Type B pancreatic cell (in vitro differentiated cells): ENCODE measurements at regions not wholly inside any gene's neighbourhood (a gene's known extent, or its start where the extent isn't known, plus 50 kb on each side); places are given as distances from the start of the nearest gene placed in this dataset.

ENCODE experiments used
- DNase-seq: peaks from one replicate; pipeline ENCODE4 v3.0.0; 2021; ENCODE audit warnings: mixed read lengths; ENCODE audit not compliant: unreplicated experiment; ENCODE audit errors: extremely low spot score
- H3K27ac Mint-ChIP-seq: 2 replicates; pipeline ENCODE4 v1.8.0; 2021; ENCODE audit warnings: mild to moderate bottlenecking, mixed read lengths
- H3K27me3 Mint-ChIP-seq: 2 replicates; pipeline ENCODE4 v1.8.0; 2021; ENCODE audit warnings: mixed read lengths
- H3K36me3 Mint-ChIP-seq: 2 replicates; pipeline ENCODE4 v1.8.0; 2021; ENCODE audit warnings: mixed read lengths
- H3K4me1 Mint-ChIP-seq: one replicate; pipeline ENCODE4 v1.8.0; 2021; ENCODE audit warnings: mixed read lengths; ENCODE audit not compliant: unreplicated experiment
- H3K4me3 Mint-ChIP-seq: 2 replicates; pipeline ENCODE4 v1.8.0; 2021; ENCODE audit warnings: mild to moderate bottlenecking, mixed read lengths
- H3K9me3 Mint-ChIP-seq: 2 replicates; pipeline ENCODE4 v1.8.0; 2021; ENCODE audit warnings: mixed read lengths
- CTCF ChIP-seq: fragments of 200-600 bp; sonication (generic); conservative IDR thresholded peaks from 2 replicates; pipeline ENCODE4 v1.5.0; 2021; ENCODE audit warnings: antibody characterized with exemption, mild to moderate bottlenecking

DNA sequence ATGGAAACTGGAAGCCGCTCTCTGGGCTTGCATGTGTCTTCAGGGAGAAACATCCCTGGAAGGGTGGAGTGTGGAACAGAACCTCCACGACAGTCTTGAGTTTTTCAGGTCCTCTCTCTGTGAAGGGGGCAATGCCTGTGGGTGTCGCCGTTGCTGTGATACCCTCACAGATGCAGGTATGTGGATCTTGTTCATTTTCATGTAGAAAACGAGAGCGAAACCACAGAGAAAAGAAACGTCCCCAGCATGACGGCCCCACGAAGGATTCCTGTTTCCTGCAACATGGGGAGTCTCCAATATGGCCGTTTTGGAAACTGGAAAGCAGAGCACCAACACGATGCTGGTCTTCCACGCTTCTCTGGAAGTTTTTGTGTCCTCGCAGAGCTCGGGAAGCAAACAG, 187.9 kb downstream of the ALG10 start:
- Mint-ChIP-seq H3K27ac (no peak overlapping the region), H3K4me3 (no peak overlapping the region), H3K9me3 (peaks cover 21% of the 10 kb centered on the region), H3K36me3 (peaks cover 4% of the 10 kb centered on the region), H3K27me3 (no peaks in the 10 kb centered on the region), H3K4me1 (no peaks in the 10 kb centered on the region)
- TF ChIP-seq CTCF = no peak
- DNase-seq = no peak

- Mint-ChIP-seq H3K4me1 (no peaks in the 10 kb centered on the region), H3K4me3 (no peak overlapping the region), H3K27me3 (no peaks in the 10 kb centered on the region), H3K27ac (no peak overlapping the region), H3K9me3 (peaks cover 19% of the 10 kb centered on the region), H3K36me3 (peaks cover 4% of the 10 kb centered on the region)
- no peak for TF ChIP-seq CTCF
- no peak for DNase-seq
These were observed 188.6 kb downstream of the ALG10 start for GRCh38 chr12:34210689-34211530.

- H3K4me3 Mint-ChIP-seq = no peak overlapping the region
These were observed 190.4 kb downstream of the ALG10 start for GRCh38 chr12:34212651-34213050.

DNA sequence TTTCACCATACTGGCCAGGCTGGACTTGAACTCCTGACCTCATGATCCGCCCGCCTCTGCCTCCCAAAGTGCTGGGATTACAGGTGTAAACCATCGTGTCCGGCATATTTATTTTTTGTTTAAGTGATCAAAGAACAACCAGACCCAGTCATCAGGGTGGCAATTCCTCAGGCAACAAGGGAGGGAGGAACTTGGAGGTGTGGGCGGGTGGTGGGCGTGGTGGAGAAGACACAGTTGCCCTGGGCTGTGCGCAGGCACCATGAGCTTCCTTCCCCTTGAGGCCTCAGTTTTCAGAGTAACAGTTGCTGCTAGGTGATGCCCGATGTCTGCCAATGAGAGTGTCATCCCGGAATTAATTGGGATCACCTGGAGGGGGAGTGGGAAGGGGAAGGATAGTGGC, 191.7 kb downstream of the ALG10 start:
- Mint-ChIP-seq H3K4me1 (no peaks in the 10 kb centered on the region), H3K36me3 (peaks cover 5% of the 10 kb centered on the region), H3K27me3 (no peaks in the 10 kb centered on the region), H3K4me3 (no peak overlapping the region), H3K9me3 (no peaks in the 10 kb centered on the region), H3K27ac (no peak overlapping the region)
- DNase-seq = no peak
- no peak for TF ChIP-seq CTCF

More at GRCh38 chr12:34212651-34213050, 190.4 kb downstream of the ALG10 start:
- H3K27me3 Mint-ChIP-seq = no peaks in the 10 kb centered on the region
- H3K36me3 Mint-ChIP-seq = peaks cover 5% of the 10 kb centered on the region
- TF ChIP-seq CTCF = no peak
- H3K27ac Mint-ChIP-seq = no peak overlapping the region
- peaks cover 7% of the 10 kb centered on the region for H3K9me3 Mint-ChIP-seq
- no peaks in the 10 kb centered on the region for H3K4me1 Mint-ChIP-seq
- DNase-seq = no peak

GRCh38 chr12:34215213-34215892, 193.1 kb downstream of the ALG10 start:
- H3K27ac Mint-ChIP-seq = no peak overlapping the region
- H3K4me1 Mint-ChIP-seq = no peaks in the 10 kb centered on the region
- peaks cover 5% of the 10 kb centered on the region for H3K36me3 Mint-ChIP-seq
- H3K27me3 Mint-ChIP-seq = no peaks in the 10 kb centered on the region
- H3K9me3 Mint-ChIP-seq = no peaks in the 10 kb centered on the region
- TF ChIP-seq CTCF = no peak
- DNase-seq = no peak
- no peak overlapping the region for H3K4me3 Mint-ChIP-seq
